HG03159 (cell line): ENCODE measurements at regions not wholly inside any gene's neighbourhood (a gene's known extent, or its start where the extent isn't known, plus 50 kb on each side); places are given as distances from the start of the nearest gene placed in this dataset.

Experiments used
- ATAC-seq: cut with Tn5 transposase; IDR thresholded peaks from one replicate; pipeline ENCODE4 v1.9.1; 2021; ENCODE audit warnings: mild to moderate bottlenecking, moderate library complexity; ENCODE audit not compliant: unreplicated experiment

GRCh38 chr6:23395381-23395780, 730.6 kb upstream of the NRSN1 start:
- ATAC-seq, result no peak

- ATAC-seq, result no peak
These were observed 729.1 kb upstream of the NRSN1 start for GRCh38 chr6:23396949-23397348.

- ATAC-seq, result no peak
These were observed 722.6 kb upstream of the NRSN1 start for GRCh38 chr6:23403460-23403859.

GRCh38 chr6:23409531-23409930, 716.5 kb upstream of the NRSN1 start:
- ATAC-seq, result no peak

GRCh38 chr6:23410439-23410838, 715.6 kb upstream of the NRSN1 start:
- no peak for ATAC-seq

- ATAC-seq, result no peak
These were observed 713.2 kb upstream of the NRSN1 start for GRCh38 chr6:23412770-23413169.

GRCh38 chr6:23413327-23414050, 712.5 kb upstream of the NRSN1 start:
- ATAC-seq, result no peak

- ATAC-seq, result no peak
These were observed 712.0 kb upstream of the NRSN1 start for GRCh38 chr6:23414051-23414445.

GRCh38 chr6:23414922-23415321, 711.1 kb upstream of the NRSN1 start:
- ATAC-seq, result no peak

GRCh38 chr6:23415819-23416427, 710.1 kb upstream of the NRSN1 start:
- ATAC-seq, result no peak

- no peak for ATAC-seq
These were observed 708.9 kb upstream of the NRSN1 start for GRCh38 chr6:23417133-23417532.

- ATAC-seq, result no peak
These were observed 707.9 kb upstream of the NRSN1 start for GRCh38 chr6:23418095-23418494.

- no peak for ATAC-seq
These were observed 707.0 kb upstream of the NRSN1 start for GRCh38 chr6:23419046-23419445.

- ATAC-seq, result no peak
These were observed 705.2 kb upstream of the NRSN1 start for GRCh38 chr6:23420659-23421350.

GRCh38 chr6:23424584-23424983, 701.4 kb upstream of the NRSN1 start:
- no peak for ATAC-seq

- ATAC-seq, result no peak
These were observed 690.9 kb upstream of the NRSN1 start for GRCh38 chr6:23435126-23435525.

- ATAC-seq, result no peak
These were observed 690.2 kb upstream of the NRSN1 start for GRCh38 chr6:23435798-23436197.

- ATAC-seq, result no peak
These were observed 684.1 kb upstream of the NRSN1 start for GRCh38 chr6:23441808-23442461.

GRCh38 chr6:23445157-23445710, 680.8 kb upstream of the NRSN1 start:
- ATAC-seq, result no peak

- ATAC-seq, result no peak
These were observed 679.5 kb upstream of the NRSN1 start for GRCh38 chr6:23446469-23446967.

- no peak for ATAC-seq
These were observed 678.3 kb upstream of the NRSN1 start for GRCh38 chr6:23447731-23448130.
